ENCODE measurements at regions not wholly inside any gene's neighbourhood (a gene's known extent, or its start where the extent isn't known, plus 50 kb on each side); places are given as distances from the start of the nearest gene placed in this dataset.

DNA sequence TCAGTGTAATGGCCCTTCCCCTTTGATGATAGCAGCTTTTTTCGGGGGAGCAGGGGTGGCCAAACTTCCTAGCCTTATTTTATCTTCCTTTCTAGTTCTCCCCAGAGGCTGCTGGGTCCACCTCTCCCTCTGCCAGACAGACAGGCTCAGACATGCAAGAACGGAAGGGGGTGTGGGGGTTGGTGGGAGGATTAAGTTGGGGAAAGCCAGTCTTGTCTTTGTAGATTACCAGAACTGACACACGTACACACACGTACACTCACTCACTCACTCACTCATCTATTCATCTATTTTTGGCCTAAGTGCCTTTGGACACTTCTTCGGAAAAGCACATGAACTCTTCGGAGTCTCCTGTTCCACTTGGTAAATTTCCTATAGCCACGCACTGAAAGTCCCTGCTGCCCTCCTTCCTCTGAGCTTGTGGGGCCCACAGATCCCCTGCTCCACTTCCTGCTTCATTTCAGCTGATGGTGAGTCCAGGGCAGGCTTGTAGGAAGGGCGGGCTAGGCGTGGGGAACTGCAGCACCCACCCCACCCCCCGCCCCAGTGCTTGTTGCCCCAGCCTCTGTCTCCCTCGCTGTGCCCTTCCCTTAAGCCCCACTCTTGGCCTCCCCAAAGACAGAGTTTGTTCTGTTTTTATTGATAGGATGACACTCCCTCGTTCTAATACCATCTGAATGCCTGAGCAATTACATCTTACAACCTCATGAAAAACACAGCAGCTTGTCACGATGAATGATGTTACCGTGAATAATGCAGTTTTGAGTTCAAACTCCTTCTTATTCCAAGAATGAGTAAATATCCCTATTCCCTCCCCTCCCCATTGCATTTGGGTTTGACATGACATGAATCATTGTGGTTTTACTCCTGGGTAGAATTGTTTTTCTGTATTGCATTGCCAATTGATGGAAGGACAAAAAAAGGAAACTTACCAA lies 60.7 kb upstream of the ATP5PO start:
- TF ChIP-seq, protein P1, sequence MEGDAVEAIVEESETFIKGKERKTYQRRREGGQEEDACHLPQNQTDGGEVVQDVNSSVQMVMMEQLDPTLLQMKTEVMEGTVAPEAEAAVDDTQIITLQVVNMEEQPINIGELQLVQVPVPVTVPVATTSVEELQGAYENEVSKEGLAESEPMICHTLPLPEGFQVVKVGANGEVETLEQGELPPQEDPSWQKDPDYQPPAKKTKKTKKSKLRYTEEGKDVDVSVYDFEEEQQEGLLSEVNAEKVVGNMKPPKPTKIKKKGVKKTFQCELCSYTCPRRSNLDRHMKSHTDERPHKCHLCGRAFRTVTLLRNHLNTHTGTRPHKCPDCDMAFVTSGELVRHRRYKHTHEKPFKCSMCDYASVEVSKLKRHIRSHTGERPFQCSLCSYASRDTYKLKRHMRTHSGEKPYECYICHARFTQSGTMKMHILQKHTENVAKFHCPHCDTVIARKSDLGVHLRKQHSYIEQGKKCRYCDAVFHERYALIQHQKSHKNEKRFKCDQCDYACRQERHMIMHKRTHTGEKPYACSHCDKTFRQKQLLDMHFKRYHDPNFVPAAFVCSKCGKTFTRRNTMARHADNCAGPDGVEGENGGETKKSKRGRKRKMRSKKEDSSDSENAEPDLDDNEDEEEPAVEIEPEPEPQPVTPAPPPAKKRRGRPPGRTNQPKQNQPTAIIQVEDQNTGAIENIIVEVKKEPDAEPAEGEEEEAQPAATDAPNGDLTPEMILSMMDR (conservative IDR thresholded peaks at IDR 0.05 in 1 of 2, IDR thresholded peaks at IDR 0.05 in 1 of 2; ENCODE audit: low read depth in 1 of 2, low read length in 2 of 2), result no peak
- no peak for TF ChIP-seq EZH2 (IDR thresholded peaks at IDR 0.05; ENCODE audit: low read length, missing control alignments)

Measured in fibroblast of lung (primary cell).